Right atrium auricular region (tissue), 2 donors: ENCODE measurements at regions not wholly inside any gene's neighbourhood (a gene's known extent, or its start where the extent isn't known, plus 50 kb on each side); places are given as distances from the start of the nearest gene placed in this dataset.

Source experiments
- DNase-seq: peaks from one replicate; pipeline ENCODE4 v3.0.0-alpha.2; 2019; ENCODE audit warnings: low spot score
- H3K27ac ChIP-seq, 2 donors: fragments of 200-600 bp; sonication (generic); 1 replicate in 1 of 2; 2 replicates in 1 of 2; pipeline ENCODE4 v1.5.1; 2016 to 2019
- H3K27me3 ChIP-seq, 2 donors: fragments of 200-600 bp; sonication (generic); one replicate each; pipeline versions ENCODE4 v1.5.1 to v1.6.0; 2017 to 2019
- H3K36me3 ChIP-seq: fragments of 200-600 bp; sonication (generic); one replicate; pipeline ENCODE4 v1.5.1; 2016
- H3K4me1 ChIP-seq, 2 donors: fragments of 200-600 bp; sonication (generic); one replicate each; pipeline versions ENCODE4 v1.5.1 to v1.6.0; 2017 to 2019
- H3K4me3 ChIP-seq, 2 donors: fragments of 200-600 bp; sonication (generic); 1 replicate in 1 of 2; 2 replicates in 1 of 2; pipeline ENCODE4 v1.5.1; 2017 to 2019; ENCODE audit warnings: mild to moderate bottlenecking in 1 of 2, moderate library complexity in 1 of 2
- H3K9me3 ChIP-seq, 2 donors: fragments of 200-600 bp; sonication (generic); one replicate each; pipeline ENCODE4 v1.5.1; 2019
- CTCF ChIP-seq, 2 donors: fragments of 200-600 bp; sonication (generic); IDR thresholded peaks; one replicate each; pipeline ENCODE4 v1.5.1; 2019; ENCODE audit warnings: antibody characterized with exemption in 2 of 2

GRCh38 chr14:47778631-47779030 is 103.2 kb upstream of the MDGA2 start:
- no peak for DNase-seq
- no peak overlapping the region for H3K4me3 ChIP-seq
- H3K27me3 ChIP-seq: no peaks in the 10 kb centered on the region
- no peaks in the 10 kb centered on the region for H3K4me1 ChIP-seq
- no peak for TF ChIP-seq CTCF (IDR thresholded peaks at IDR 0.05)
- no peak overlapping the region for H3K27ac ChIP-seq
- H3K36me3 ChIP-seq: no peaks in the 10 kb centered on the region
- H3K9me3 ChIP-seq: no peaks in the 10 kb centered on the region

GRCh38 chr14:47772652-47773051 is 97.2 kb upstream of the MDGA2 start:
- Histone ChIP-seq H3K27ac (no peak overlapping the region), H3K4me3 (no peak overlapping the region), H3K9me3 (no peaks in the 10 kb centered on the region), H3K4me1 (no peaks in the 10 kb centered on the region), H3K36me3 (no peaks in the 10 kb centered on the region), H3K27me3 (no peaks in the 10 kb centered on the region)
- no peak for DNase-seq
- TF ChIP-seq CTCF (IDR thresholded peaks at IDR 0.05): no peak

- Histone ChIP-seq H3K27ac (no peak overlapping the region), H3K4me3 (no peak overlapping the region), H3K36me3 (no peaks in the 10 kb centered on the region), H3K9me3 (no peaks in the 10 kb centered on the region), H3K27me3 (no peaks in the 10 kb centered on the region), H3K4me1 (no peaks in the 10 kb centered on the region)
- TF ChIP-seq CTCF (IDR thresholded peaks at IDR 0.05): no peak
- no peak for DNase-seq
Observed at GRCh38 chr14:47763188-47763854, 87.9 kb upstream of the MDGA2 start.

- Histone ChIP-seq H3K4me3 (no peak overlapping the region), H3K27me3 (no peaks in the 10 kb centered on the region), H3K4me1 (no peaks in the 10 kb centered on the region), H3K9me3 (no peaks in the 10 kb centered on the region), H3K27ac (no peak overlapping the region), H3K36me3 (no peaks in the 10 kb centered on the region)
- DNase-seq: no peak
- TF ChIP-seq CTCF (IDR thresholded peaks at IDR 0.05): no peak
Observed at GRCh38 chr14:47746986-47747385, 71.6 kb upstream of the MDGA2 start.

- H3K36me3 ChIP-seq: no peaks in the 10 kb centered on the region
- no peak for TF ChIP-seq CTCF (IDR thresholded peaks at IDR 0.05)
- H3K27me3 ChIP-seq: no peaks in the 10 kb centered on the region
- H3K4me1 ChIP-seq: no peaks in the 10 kb centered on the region
- H3K4me3 ChIP-seq: no peak overlapping the region
- H3K27ac ChIP-seq: no peak overlapping the region
- DNase-seq: no peak
- no peaks in the 10 kb centered on the region for H3K9me3 ChIP-seq
Observed at GRCh38 chr14:47744155-47744554, 68.8 kb upstream of the MDGA2 start.

- Histone ChIP-seq H3K27me3 (no peaks in the 10 kb centered on the region), H3K4me1 (no peaks in the 10 kb centered on the region)
- no peak for TF ChIP-seq CTCF (IDR thresholded peaks at IDR 0.05)
Observed at GRCh38 chr14:47739541-47739940, 64.1 kb upstream of the MDGA2 start.

More at GRCh38 chr14:47739541-47739940, 64.1 kb upstream of the MDGA2 start:
- H3K4me3 ChIP-seq: no peak overlapping the region
- no peaks in the 10 kb centered on the region for H3K9me3 ChIP-seq
- no peaks in the 10 kb centered on the region for H3K36me3 ChIP-seq
- H3K27ac ChIP-seq: no peak overlapping the region
- no peak for DNase-seq
